WTC11 (cell line): ENCODE measurements at regions not wholly inside any gene's neighbourhood (a gene's known extent, or its start where the extent isn't known, plus 50 kb on each side); places are given as distances from the start of the nearest gene placed in this dataset.

Experiments used
- ATAC-seq: fragments of 200-7000 bp; cut with Tn5 transposase; 2 replicates; pipeline ENCODE4 v1.10.0; 2021; ENCODE audit warnings: mild to moderate bottlenecking, moderate library complexity
- CTCF ChIA-PET: fragments of 300-600 bp; sonication (Branson Sonifier 250); formaldehyde crosslinking; loops from one replicate; lab custom pipeline; 2021; ENCODE audit warnings: antibody characterized with exemption; lab: Charles Lee
- POLR2A ChIA-PET: fragments of 350-600 bp; sonication (Branson Sonifier 250); formaldehyde crosslinking; loops from one replicate; lab custom pipeline; 2021; ENCODE audit warnings: antibody characterized with exemption; lab: Charles Lee
- DNase-seq: peaks from one replicate; pipeline ENCODE4 v3.0.0; 2021; ENCODE audit warnings: low spot score
- H3K27ac Mint-ChIP-seq: 2 replicates; pipeline ENCODE4 v1.8.0; 2021; ENCODE audit warnings: mixed read lengths
- H3K27me3 Mint-ChIP-seq: 2 replicates; pipeline ENCODE4 v1.8.0; 2021; ENCODE audit warnings: low read depth, mild to moderate bottlenecking, moderate library complexity, mixed read lengths
- H3K36me3 Mint-ChIP-seq: 2 replicates; pipeline ENCODE4 v1.8.0; 2021; ENCODE audit warnings: mixed read lengths
- H3K4me1 Mint-ChIP-seq: 2 replicates; pipeline ENCODE4 v1.8.0; 2022; ENCODE audit warnings: mixed read lengths
- H3K4me3 Mint-ChIP-seq: 2 replicates; pipeline ENCODE4 v1.8.0; 2021; ENCODE audit warnings: mild to moderate bottlenecking, moderate library complexity, mixed read lengths
- H3K9me3 Mint-ChIP-seq: 2 replicates; pipeline ENCODE4 v1.8.0; 2021; ENCODE audit warnings: mixed read lengths
- ATF2 ChIP-seq: sonication (generic); formaldehyde crosslinking; IDR thresholded peaks from 2 replicates; pipeline ENCODE4 v1.8.1; 2022; ENCODE audit warnings: low read depth, missing genetic modification reagents, borderline replicate concordance
- ELF4 ChIP-seq: sonication (generic); formaldehyde crosslinking; IDR thresholded peaks from 2 replicates; pipeline ENCODE4 v1.8.1; 2022; ENCODE audit warnings: low read depth, mild to moderate bottlenecking, moderate library complexity, missing genetic modification reagents
- EMX1 ChIP-seq: fragments of 250-450 bp; sonication (Bioruptor Pico); IDR thresholded peaks from 2 replicates; pipeline ENCODE4 v1.8.0; 2021; ENCODE audit warnings: mild to moderate bottlenecking
- ERG ChIP-seq: fragments of 250-450 bp; sonication (Bioruptor Pico); IDR thresholded peaks from 2 replicates; pipeline ENCODE4 v1.8.0; 2021; ENCODE audit warnings: mild to moderate bottlenecking
- ESRRA ChIP-seq: sonication (generic); formaldehyde crosslinking; IDR thresholded peaks from 2 replicates; pipeline ENCODE4 v1.8.1; 2022; ENCODE audit warnings: mild to moderate bottlenecking, missing genetic modification reagents, borderline replicate concordance
- ETV6 ChIP-seq: sonication (generic); formaldehyde crosslinking; IDR thresholded peaks from 2 replicates; pipeline ENCODE4 v1.8.1; 2022; ENCODE audit warnings: mild to moderate bottlenecking, missing genetic modification reagents
- FOXJ3 ChIP-seq: sonication (generic); formaldehyde crosslinking; IDR thresholded peaks from 2 replicates; pipeline ENCODE4 v1.9.0; 2021; ENCODE audit warnings: missing genetic modification reagents, mild to moderate bottlenecking, borderline replicate concordance
- GRHL2 ChIP-seq: fragments of 250-450 bp; sonication (Bioruptor Pico); IDR thresholded peaks from 2 replicates; pipeline ENCODE4 v1.8.0; 2022; ENCODE audit warnings: mild to moderate bottlenecking, moderate library complexity; ENCODE audit not compliant: insufficient replicate concordance, severe bottlenecking
- HMGA2 ChIP-seq: fragments of 250-450 bp; sonication (Bioruptor Pico); IDR thresholded peaks from 2 replicates; pipeline ENCODE4 v1.4.0; 2021; ENCODE audit warnings: mild to moderate bottlenecking, moderate library complexity
- HMGXB4 ChIP-seq: sonication (generic); formaldehyde crosslinking; IDR thresholded peaks from 2 replicates; pipeline ENCODE4 v1.8.1; 2023; ENCODE audit warnings: mild to moderate bottlenecking, moderate library complexity, missing genetic modification reagents
- MYBL2 ChIP-seq: sonication (generic); formaldehyde crosslinking; IDR thresholded peaks from 2 replicates; pipeline ENCODE4 v1.8.1; 2023; ENCODE audit warnings: mild to moderate bottlenecking, moderate library complexity, missing genetic modification reagents
- PRDM15 ChIP-seq: sonication (generic); formaldehyde crosslinking; IDR thresholded peaks from 2 replicates; pipeline ENCODE4 v1.8.0; 2022; ENCODE audit warnings: missing genetic modification reagents
- ZNF219 ChIP-seq: sonication (generic); formaldehyde crosslinking; IDR thresholded peaks from 2 replicates; pipeline ENCODE4 v1.8.0; 2023; ENCODE audit warnings: missing genetic modification reagents, mild to moderate bottlenecking, borderline replicate concordance
- ZNF317 ChIP-seq: sonication (generic); formaldehyde crosslinking; IDR thresholded peaks from 2 replicates; pipeline ENCODE4 v1.8.1; 2023; ENCODE audit warnings: low read depth, mild to moderate bottlenecking, moderate library complexity, missing genetic modification reagents, borderline replicate concordance
- TF ChIP-seq, protein P1 (sequence below): sonication (generic); formaldehyde crosslinking; IDR thresholded peaks from 2 replicates; pipeline ENCODE4 v1.8.1; 2023; ENCODE audit warnings: mild to moderate bottlenecking, missing genetic modification reagents, moderate library complexity
- TF ChIP-seq, protein P2 (sequence below): fragments of 250-450 bp; sonication (Bioruptor Pico); IDR thresholded peaks from 2 replicates; pipeline ENCODE4 v2.1.2; 2022; ENCODE audit warnings: mild to moderate bottlenecking, moderate library complexity

DNA sequence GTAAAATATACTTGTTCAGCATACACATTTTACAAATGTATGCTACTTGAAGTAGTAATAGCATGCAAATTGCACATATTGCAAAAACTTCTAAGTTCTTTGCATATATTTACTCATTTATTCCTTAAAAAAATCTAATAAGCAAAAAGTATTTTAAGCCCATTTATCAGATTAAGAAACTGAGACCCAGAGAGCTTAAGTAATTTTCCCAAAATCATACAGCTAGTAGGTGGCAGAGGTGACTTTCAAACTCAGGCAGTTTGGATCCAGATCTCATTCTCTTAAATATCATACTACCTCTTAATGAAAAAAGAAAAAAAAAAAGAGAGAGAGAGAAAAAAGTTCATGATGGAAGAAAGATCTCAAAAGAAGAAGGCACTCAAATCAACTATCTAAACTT is 157.9 kb downstream of the RPS12 start (continued):
- TF ChIP-seq, protein P1, sequence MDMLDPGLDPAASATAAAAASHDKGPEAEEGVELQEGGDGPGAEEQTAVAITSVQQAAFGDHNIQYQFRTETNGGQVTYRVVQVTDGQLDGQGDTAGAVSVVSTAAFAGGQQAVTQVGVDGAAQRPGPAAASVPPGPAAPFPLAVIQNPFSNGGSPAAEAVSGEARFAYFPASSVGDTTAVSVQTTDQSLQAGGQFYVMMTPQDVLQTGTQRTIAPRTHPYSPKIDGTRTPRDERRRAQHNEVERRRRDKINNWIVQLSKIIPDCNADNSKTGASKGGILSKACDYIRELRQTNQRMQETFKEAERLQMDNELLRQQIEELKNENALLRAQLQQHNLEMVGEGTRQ (CRISPR knock-in tag) = no peak
- TF ChIP-seq ESRRA (CRISPR knock-in tag) = no peak

GRCh38 chr6:132972971-132973370 is 158.6 kb downstream of the RPS12 start:
- TF ChIP-seq EMX1 (CRISPR knock-in tag) (no peak), ERG (CRISPR knock-in tag) (no peak), ZNF219 (CRISPR knock-in tag) (no peak), PRDM15 (CRISPR knock-in tag) (no peak), ATF2 (CRISPR knock-in tag) (no peak), ETV6 (CRISPR knock-in tag) (no peak), HMGA2 (CRISPR knock-in tag) (no peak), MYBL2 (CRISPR knock-in tag) (no peak)
- TF ChIP-seq, all 79 proteins: peak for 0
- H3K9me3 Mint-ChIP-seq = no peaks in the 10 kb centered on the region
- H3K4me3 Mint-ChIP-seq = no peak overlapping the region
- ATAC-seq (no peak), DNase-seq (no peak)
- CTCF ChIA-PET = interaction anchor here (3.7 kb wide), 1 partner anchor 11 kb away, joined by 32 read pairs; no protein-coding TSS in a partner anchor
- H3K27me3 Mint-ChIP-seq = no peaks in the 10 kb centered on the region
- H3K36me3 Mint-ChIP-seq = no peaks in the 10 kb centered on the region
- H3K27ac Mint-ChIP-seq = no peak overlapping the region
- H3K4me1 Mint-ChIP-seq = peaks cover 29% of the 10 kb centered on the region
- POLR2A ChIA-PET = no interaction called here

GRCh38 chr6:132973514-132973993 is 159.2 kb downstream of the RPS12 start:
- ChIA-PET CTCF (interaction anchor here (0.9 to 3.7 kb wide), 2 partner anchors 11 to 143 kb away, joined by 3 to 32 read pairs; no protein-coding TSS in a partner anchor), POLR2A (interaction anchor here (0.5 kb wide), 1 partner anchor 132 kb away, joined by 5 read pairs; no protein-coding TSS in a partner anchor)
- Mint-ChIP-seq H3K27ac (no peak overlapping the region), H3K9me3 (no peaks in the 10 kb centered on the region), H3K36me3 (no peaks in the 10 kb centered on the region), H3K4me3 (no peak overlapping the region), H3K4me1 (peaks cover 25% of the 10 kb centered on the region), H3K27me3 (no peaks in the 10 kb centered on the region)
- TF ChIP-seq HMGA2 (CRISPR knock-in tag) (no peak), ELF4 (CRISPR knock-in tag) (no peak)
- ATAC-seq = peak; percentile 46; the same call in 1 of the 2 replicates
- no peak for DNase-seq

- ChIA-PET POLR2A (interaction anchor here (0.5 kb wide), 1 partner anchor 133 kb away, joined by 5 read pairs; no protein-coding TSS in a partner anchor), CTCF (interaction anchor here (0.9 to 3.7 kb wide), 2 partner anchors 12 to 144 kb away, joined by 3 to 32 read pairs; no protein-coding TSS in a partner anchor)
- H3K27me3 Mint-ChIP-seq = no peaks in the 10 kb centered on the region
- H3K4me1 Mint-ChIP-seq = peaks cover 20% of the 10 kb centered on the region
- H3K27ac Mint-ChIP-seq = no peak overlapping the region
- no peaks in the 10 kb centered on the region for H3K9me3 Mint-ChIP-seq
- ATAC-seq (no peak), DNase-seq (no peak)
- no peaks in the 10 kb centered on the region for H3K36me3 Mint-ChIP-seq
- no peak overlapping the region for H3K4me3 Mint-ChIP-seq
- no peak for TF ChIP-seq ETV6 (CRISPR knock-in tag)
- TF ChIP-seq, protein P1 (CRISPR knock-in tag) = no peak
- TF ChIP-seq FOXJ3 (CRISPR knock-in tag) = no peak
- no peak for TF ChIP-seq ESRRA (CRISPR knock-in tag)
- no peak for TF ChIP-seq GRHL2 (CRISPR knock-in tag)
- no peak for TF ChIP-seq ZNF317 (CRISPR knock-in tag)
- no peak for TF ChIP-seq HMGXB4
- TF ChIP-seq, protein P2, sequence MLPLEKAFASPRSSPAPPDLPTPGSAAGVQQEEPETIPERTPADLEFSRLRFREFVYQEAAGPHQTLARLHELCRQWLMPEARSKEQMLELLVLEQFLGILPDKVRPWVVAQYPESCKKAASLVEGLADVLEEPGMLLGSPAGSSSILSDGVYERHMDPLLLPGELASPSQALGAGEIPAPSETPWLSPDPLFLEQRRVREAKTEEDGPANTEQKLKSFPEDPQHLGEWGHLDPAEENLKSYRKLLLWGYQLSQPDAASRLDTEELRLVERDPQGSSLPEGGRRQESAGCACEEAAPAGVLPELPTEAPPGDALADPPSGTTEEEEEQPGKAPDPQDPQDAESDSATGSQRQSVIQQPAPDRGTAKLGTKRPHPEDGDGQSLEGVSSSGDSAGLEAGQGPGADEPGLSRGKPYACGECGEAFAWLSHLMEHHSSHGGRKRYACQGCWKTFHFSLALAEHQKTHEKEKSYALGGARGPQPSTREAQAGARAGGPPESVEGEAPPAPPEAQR = no peak
These were observed 159.8 kb downstream of the RPS12 start for GRCh38 chr6:132974122-132974521.
